GM10248 (cell line): ENCODE measurements at regions not wholly inside any gene's neighbourhood (a gene's known extent, or its start where the extent isn't known, plus 50 kb on each side); places are given as distances from the start of the nearest gene placed in this dataset.

ENCODE experiments used
- CTCF ChIA-PET: fragments of 300-600 bp; sonication (Branson Sonifier 250); formaldehyde crosslinking; extraction: SDS; loops from one replicate; lab custom pipeline; 2021; ENCODE audit warnings: antibody characterized with exemption; lab: Yijun Ruan, JAX
- POLR2A ChIA-PET: fragments of 350-650 bp; sonication (Branson Sonifier 250); formaldehyde crosslinking; extraction: SDS; loops from one replicate; lab custom pipeline; 2020; ENCODE audit warnings: antibody characterized with exemption; lab: Yijun Ruan, JAX
- DNase-seq: peaks from one replicate; pipeline ENCODE4 v3.0.0; 2012; ENCODE audit errors: extremely low spot score
- CTCF ChIP-seq: IDR thresholded peaks from 2 replicates; pipeline ENCODE4 v1.5.1; 2012; ENCODE audit warnings: mild to moderate bottlenecking, low read depth; ENCODE audit errors: extremely low read depth, missing control alignments, control extremely low read depth

DNA sequence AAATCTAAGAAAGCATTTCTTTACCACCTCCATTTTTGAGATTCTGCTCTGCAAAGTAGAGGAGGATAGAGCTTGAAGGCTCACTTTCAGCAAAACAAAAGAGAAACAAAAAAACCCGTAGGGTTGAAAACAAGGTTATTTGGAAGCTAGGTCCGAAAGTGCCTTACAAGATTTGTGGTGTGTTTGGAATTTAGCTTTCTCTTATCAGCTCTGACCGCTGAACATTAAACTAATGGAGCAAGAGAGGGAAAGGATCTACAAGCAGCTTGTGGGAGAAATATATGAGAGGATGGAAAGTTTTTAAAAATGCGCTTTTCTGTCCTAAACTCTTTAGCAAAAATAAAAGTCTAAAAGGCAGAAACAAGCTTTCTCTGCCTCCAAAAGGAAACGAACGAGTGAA is 545.5 kb downstream of the NTRK3 start:
- TF ChIP-seq CTCF, result no peak
- ChIA-PET POLR2A (no interaction called here), CTCF (no interaction called here)
- DNase-seq, result no peak

- no peak for DNase-seq
- CTCF ChIA-PET, result no interaction called here
- POLR2A ChIA-PET, result no interaction called here
- no peak for TF ChIP-seq CTCF
These were observed 546.1 kb downstream of the NTRK3 start for GRCh38 chr15:87710406-87710805.

- CTCF ChIA-PET, result no interaction called here
- no peak for DNase-seq
- TF ChIP-seq CTCF, result no peak
- POLR2A ChIA-PET, result no interaction called here
These were observed 548.9 kb downstream of the NTRK3 start for GRCh38 chr15:87707566-87708130.

- ChIA-PET CTCF (no interaction called here), POLR2A (no interaction called here)
- TF ChIP-seq CTCF, result no peak
- DNase-seq, result no peak
These were observed 549.5 kb downstream of the NTRK3 start for GRCh38 chr15:87707071-87707470.

GRCh38 chr15:87706001-87706400 is 550.5 kb downstream of the NTRK3 start:
- no peak for TF ChIP-seq CTCF
- ChIA-PET POLR2A (no interaction called here), CTCF (no interaction called here)
- no peak for DNase-seq

DNA sequence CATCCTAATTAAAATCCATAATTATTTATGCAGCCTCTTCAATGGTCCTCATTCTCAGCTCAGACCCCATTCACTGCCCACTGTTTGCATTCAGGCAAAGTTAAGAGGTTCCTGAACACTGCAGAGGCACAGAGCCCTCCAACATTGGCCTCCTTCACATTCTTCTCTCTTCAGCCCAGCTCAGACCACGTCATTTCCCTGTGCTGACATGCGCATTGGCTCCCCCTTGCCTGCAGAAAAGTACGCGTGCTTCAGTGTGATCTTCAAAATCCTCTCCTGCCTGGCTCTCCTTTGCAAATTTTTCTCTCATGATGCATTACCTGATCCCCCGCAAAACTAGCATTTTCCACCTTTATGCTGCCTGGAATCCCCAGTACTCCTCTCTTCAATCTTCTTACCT is 552.3 kb downstream of the NTRK3 start:
- no peak for TF ChIP-seq CTCF
- ChIA-PET CTCF (no interaction called here), POLR2A (no interaction called here)
- no peak for DNase-seq
